B cell (primary cell): ENCODE measurements at regions not wholly inside any gene's neighbourhood (a gene's known extent, or its start where the extent isn't known, plus 50 kb on each side); places are given as distances from the start of the nearest gene placed in this dataset.

Experiments
- ATAC-seq: fragments of 200-7000 bp; cut with Tn5 transposase; one replicate; pipeline ENCODE4 v1.10.0; 2021; ENCODE audit warnings: low read depth, mild to moderate bottlenecking, moderate number of reproducible peaks, moderate library complexity
- CTCF ChIA-PET: fragments of 350-600 bp; sonication (Branson Sonifier 250); formaldehyde crosslinking; loops from one replicate; lab custom pipeline; 2021; ENCODE audit warnings: antibody characterized with exemption, inconsistent platforms; lab: Charles Lee
- POLR2A ChIA-PET: fragments of 350-600 bp; sonication (Branson Sonifier 250); formaldehyde crosslinking; loops from one replicate; lab custom pipeline; 2021; ENCODE audit warnings: antibody characterized with exemption; lab: Charles Lee
- DNase-seq: peaks from one replicate; pipeline ENCODE4 v3.0.0; 2013
- H2AFZ ChIP-seq: 2 replicates; pipeline ENCODE4 v1.6.1; 2012; ENCODE audit warnings: mild to moderate bottlenecking, low read depth, low read length; ENCODE audit not compliant: insufficient read depth, poor library complexity, severe bottlenecking
- H3K27ac ChIP-seq, 2 donors: 1 replicate in 1 of 2; 2 replicates in 1 of 2; pipeline ENCODE4 v1.5.1; 2012 to 2013; ENCODE audit warnings: low read length in 2 of 2, mild to moderate bottlenecking in 2 of 2, moderate library complexity in 1 of 2
- H3K27me3 ChIP-seq, 4 experiments: fragments of 200-600 bp in 1 of 4; sonication (generic) in 1 of 4; replicated peaks in 1 of 4; 1 replicate in 2 of 4; 2 replicates in 2 of 4; pipeline versions ENCODE4 v1.6.1 to v1.7.0; 2013 to 2016; ENCODE audit warnings: low read length in 3 of 4, mild to moderate bottlenecking in 2 of 4, mixed read lengths in 1 of 4, moderate library complexity in 1 of 4; ENCODE audit not compliant: insufficient read depth in 4 of 4, control insufficient read depth in 3 of 4; ENCODE audit errors: control extremely low read depth in 1 of 4
- H3K36me3 ChIP-seq, 2 experiments: replicated peaks in 1 of 2; 1 replicate in 1 of 2; 2 replicates in 1 of 2; pipeline versions ENCODE4 v1.6.1 to v1.7.1; 2013; ENCODE audit warnings: low read length in 1 of 2; ENCODE audit not compliant: insufficient read depth in 2 of 2, control insufficient read depth in 1 of 2; ENCODE audit errors: control extremely low read depth in 1 of 2, extremely low read depth in 1 of 2
- H3K4me1 ChIP-seq, 2 donors: fragments of 200-600 bp in 1 of 2; sonication (generic) in 1 of 2; 1 replicate in 1 of 2; 2 replicates in 1 of 2; pipeline versions ENCODE4 v1.5.1 to v1.6.1; 2013 to 2017; ENCODE audit warnings: low read length in 2 of 2; ENCODE audit not compliant: control insufficient read depth in 2 of 2, insufficient read depth in 2 of 2
- H3K4me2 ChIP-seq: replicated peaks from 2 replicates; pipeline ENCODE3; 2012; ENCODE audit warnings: mild to moderate bottlenecking, low read depth, low read length; ENCODE audit not compliant: poor library complexity, severe bottlenecking
- H3K4me3 ChIP-seq, 5 experiments: fragments of 200-600 bp in 1 of 5; sonication (generic) in 1 of 5; 1 replicate in 3 of 5; 2 replicates in 2 of 5; pipeline versions ENCODE4 v1.5.1 to v1.7.0; 2011 to 2016; ENCODE audit warnings: low read length in 4 of 5, mild to moderate bottlenecking in 4 of 5, low read depth in 2 of 5, control low read depth in 1 of 5, moderate library complexity in 1 of 5; ENCODE audit not compliant: insufficient read depth in 1 of 5; ENCODE audit errors: control extremely low read depth in 1 of 5, extremely low read depth in 1 of 5
- H3K79me2 ChIP-seq: fragments of 200-600 bp; sonication (generic); one replicate; pipeline ENCODE4 v1.6.0; 2016; ENCODE audit warnings: low read length; ENCODE audit not compliant: control insufficient read depth, insufficient read depth
- H3K9ac ChIP-seq: fragments of 200-600 bp; sonication (generic); 2 replicates; pipeline ENCODE4 v1.6.1; 2017; ENCODE audit warnings: mild to moderate bottlenecking, low read length, moderate library complexity
- H3K9me3 ChIP-seq, 3 donors: one replicate each; pipeline versions ENCODE4 v1.6.1 to v1.7.1; 2013; ENCODE audit warnings: low read length in 2 of 3; ENCODE audit not compliant: control insufficient read depth in 2 of 3, insufficient read depth in 1 of 3; ENCODE audit errors: control extremely low read depth in 1 of 3
- H4K20me1 ChIP-seq: 2 replicates; pipeline ENCODE4 v1.6.0; 2012; ENCODE audit warnings: mild to moderate bottlenecking, low read length; ENCODE audit not compliant: insufficient read depth, control insufficient read depth, poor library complexity, severe bottlenecking
- H3K27ac Mint-ChIP-seq: one replicate; pipeline ENCODE4 v1.8.0; 2021; ENCODE audit warnings: mixed read lengths
- H3K27me3 Mint-ChIP-seq: one replicate; pipeline ENCODE4 v1.8.0; 2021; ENCODE audit warnings: mixed read lengths
- H3K4me1 Mint-ChIP-seq: one replicate; pipeline ENCODE4 v1.8.0; 2021; ENCODE audit warnings: mixed read lengths
- H3K4me3 Mint-ChIP-seq: one replicate; pipeline ENCODE4 v1.8.0; 2021; ENCODE audit warnings: mixed read lengths
- H3K9me3 Mint-ChIP-seq: one replicate; pipeline ENCODE4 v1.8.0; 2022; ENCODE audit warnings: mixed read lengths; ENCODE audit not compliant: insufficient read depth
- CTCF ChIP-seq: fragments of 200-600 bp; IDR thresholded peaks from one replicate; pipeline ENCODE4 v1.8.0; 2022; ENCODE audit warnings: antibody characterized with exemption, mild to moderate bottlenecking
- EZH2 ChIP-seq: IDR thresholded peaks from 2 replicates; pipeline ENCODE4 v1.6.1; 2012; ENCODE audit warnings: borderline replicate concordance, low read depth, mild to moderate bottlenecking, moderate library complexity, low read length; ENCODE audit not compliant: insufficient read depth, poor library complexity, severe bottlenecking
- WGBS: methylation state at CpG from one replicate; pipeline ENCODE4 v1.1.5; 2013; ENCODE audit warnings: missing lambda C conversion rate; ENCODE audit not compliant: insufficient coverage; 5-methylcytosine and 5-hydroxymethylcytosine counted together
- intact Hi-C: fragments of 100-400 bp; cut with micrococcal nuclease; formaldehyde crosslinking; loops from one replicate; pipeline ENCODE4 v1.10.0; 2022

- WGBS = 79% methylated on average over 2 of the region's 2 CpGs
- Histone ChIP-seq H3K79me2 (no peaks in the 10 kb centered on the region), H3K27ac (no peak overlapping the region), H3K4me2 (no peak overlapping the region), H3K36me3 (no peaks in the 10 kb centered on the region), H3K4me3 (no peak overlapping the region), H2AFZ (no peak overlapping the region), H3K9ac (no peak overlapping the region), H4K20me1 (no peaks in the 10 kb centered on the region), H3K9me3 (no peaks in the 10 kb centered on the region), H3K4me1 (no peaks in the 10 kb centered on the region), H3K27me3 (no peaks in the 10 kb centered on the region)
- Mint-ChIP-seq H3K4me1 (no peaks in the 10 kb centered on the region), H3K9me3 (peaks cover 10% of the 10 kb centered on the region), H3K27ac (no peak overlapping the region), H3K4me3 (no peak overlapping the region), H3K27me3 (no peaks in the 10 kb centered on the region)
- CTCF ChIA-PET = no interaction called here
- intact Hi-C loops = no loop called here
- TF ChIP-seq CTCF = no peak
- TF ChIP-seq EZH2 = no peak
- ATAC-seq (no peak), DNase-seq (no peak)
- POLR2A ChIA-PET = no interaction called here
These were observed 134.4 kb upstream of the CDH8 start for GRCh38 chr16:62170642-62171041.

DNA sequence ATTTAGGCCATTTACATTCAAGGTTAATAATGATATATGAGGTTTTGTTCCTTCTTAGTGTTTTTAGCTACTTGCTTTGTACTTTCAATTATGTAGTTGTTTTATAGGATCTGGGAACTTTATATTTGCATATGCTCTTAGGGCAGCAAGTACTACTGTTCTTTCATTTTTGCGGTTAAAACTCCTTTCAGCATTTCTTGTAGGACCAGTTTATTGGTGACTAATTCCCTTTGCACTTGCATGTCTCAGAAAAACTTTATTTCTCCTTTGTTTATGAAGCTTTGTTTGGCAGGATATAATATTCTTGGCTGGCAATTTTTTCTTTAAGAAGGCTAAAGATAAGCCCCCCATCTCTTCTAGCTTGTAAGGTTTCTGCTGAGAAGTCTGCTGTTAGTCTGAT, 131.3 kb upstream of the CDH8 start:
- Histone ChIP-seq H3K4me1 (no peaks in the 10 kb centered on the region), H3K4me3 (no peak overlapping the region), H3K27ac (no peak overlapping the region), H3K36me3 (no peaks in the 10 kb centered on the region), H3K9ac (no peak overlapping the region), H3K9me3 (no peaks in the 10 kb centered on the region), H3K79me2 (no peaks in the 10 kb centered on the region), H4K20me1 (no peaks in the 10 kb centered on the region), H3K27me3 (no peaks in the 10 kb centered on the region), H3K4me2 (no peak overlapping the region), H2AFZ (no peak overlapping the region)
- TF ChIP-seq EZH2 = no peak
- no peak for TF ChIP-seq CTCF
- H3K4me1 Mint-ChIP-seq = no peaks in the 10 kb centered on the region
- no peak overlapping the region for H3K4me3 Mint-ChIP-seq
- ATAC-seq (no peak), DNase-seq (no peak)
- WGBS = 100% methylated on average over 1 of the region's 1 CpG
- POLR2A ChIA-PET = no interaction called here
- no peaks in the 10 kb centered on the region for H3K27me3 Mint-ChIP-seq
- CTCF ChIA-PET = no interaction called here
- H3K9me3 Mint-ChIP-seq = peaks cover 9% of the 10 kb centered on the region
- no peak overlapping the region for H3K27ac Mint-ChIP-seq
- intact Hi-C loops = no loop called here
